ENCODE measurements at regions not wholly inside any gene's neighbourhood (a gene's known extent, or its start where the extent isn't known, plus 50 kb on each side); places are given as distances from the start of the nearest gene placed in this dataset.

DNA sequence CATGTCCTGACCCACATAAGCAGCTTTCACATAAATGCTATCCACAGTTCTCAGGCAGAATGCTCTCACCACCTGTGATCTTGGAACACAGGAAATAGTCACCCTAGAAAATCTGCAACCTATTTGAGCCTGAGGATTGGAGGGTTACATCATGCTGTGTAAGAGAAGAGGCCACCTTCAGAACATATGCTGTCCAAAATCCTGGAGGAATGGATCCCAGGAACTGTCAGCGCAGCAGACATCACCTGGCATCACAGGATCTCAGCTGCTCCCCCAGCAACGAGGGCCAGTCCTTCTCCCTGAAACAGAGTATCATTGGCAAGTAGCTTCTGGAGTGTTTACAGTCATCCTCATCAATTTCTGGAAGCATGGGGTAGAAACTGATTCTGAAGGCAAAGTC, 63.2 kb upstream of the LTA4H start:
- TF ChIP-seq EP300 (IDR thresholded peaks at IDR 0.05) = no peak
- TF ChIP-seq, protein P1, sequence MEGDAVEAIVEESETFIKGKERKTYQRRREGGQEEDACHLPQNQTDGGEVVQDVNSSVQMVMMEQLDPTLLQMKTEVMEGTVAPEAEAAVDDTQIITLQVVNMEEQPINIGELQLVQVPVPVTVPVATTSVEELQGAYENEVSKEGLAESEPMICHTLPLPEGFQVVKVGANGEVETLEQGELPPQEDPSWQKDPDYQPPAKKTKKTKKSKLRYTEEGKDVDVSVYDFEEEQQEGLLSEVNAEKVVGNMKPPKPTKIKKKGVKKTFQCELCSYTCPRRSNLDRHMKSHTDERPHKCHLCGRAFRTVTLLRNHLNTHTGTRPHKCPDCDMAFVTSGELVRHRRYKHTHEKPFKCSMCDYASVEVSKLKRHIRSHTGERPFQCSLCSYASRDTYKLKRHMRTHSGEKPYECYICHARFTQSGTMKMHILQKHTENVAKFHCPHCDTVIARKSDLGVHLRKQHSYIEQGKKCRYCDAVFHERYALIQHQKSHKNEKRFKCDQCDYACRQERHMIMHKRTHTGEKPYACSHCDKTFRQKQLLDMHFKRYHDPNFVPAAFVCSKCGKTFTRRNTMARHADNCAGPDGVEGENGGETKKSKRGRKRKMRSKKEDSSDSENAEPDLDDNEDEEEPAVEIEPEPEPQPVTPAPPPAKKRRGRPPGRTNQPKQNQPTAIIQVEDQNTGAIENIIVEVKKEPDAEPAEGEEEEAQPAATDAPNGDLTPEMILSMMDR (IDR thresholded peaks at IDR 0.05) = no peak
